Liver (tissue), 8 donors: ENCODE measurements at regions not wholly inside any gene's neighbourhood (a gene's known extent, or its start where the extent isn't known, plus 50 kb on each side); places are given as distances from the start of the nearest gene placed in this dataset.

Experiments used
- DNase-seq: peaks from one replicate; pipeline ENCODE4 v3.0.0-alpha.2; 2017; ENCODE audit warnings: low spot score
- H3K27ac ChIP-seq, 2 donors: one replicate each; pipeline ENCODE4 v1.7.0; 2013; ENCODE audit warnings: inconsistent platforms in 2 of 2, low read length in 2 of 2, control low read depth in 1 of 2, low read depth in 1 of 2, mild to moderate bottlenecking in 1 of 2
- H3K27me3 ChIP-seq, 4 donors: one replicate each; pipeline versions ENCODE4 v1.6.1 to v1.7.0; 2013; ENCODE audit warnings: low read length in 3 of 4, inconsistent platforms in 1 of 4, mild to moderate bottlenecking in 1 of 4, moderate library complexity in 1 of 4; ENCODE audit not compliant: control insufficient read depth in 4 of 4, insufficient read depth in 4 of 4
- H3K36me3 ChIP-seq, 4 donors: one replicate each; pipeline versions ENCODE4 v1.6.1 to v1.7.0; 2013; ENCODE audit warnings: low read length in 3 of 4, mild to moderate bottlenecking in 3 of 4, low read depth in 1 of 4, moderate library complexity in 1 of 4; ENCODE audit not compliant: control insufficient read depth in 4 of 4, insufficient read depth in 3 of 4
- H3K4me1 ChIP-seq, 4 donors: one replicate each; pipeline versions ENCODE4 v1.6.1 to v1.7.0; 2013; ENCODE audit warnings: low read length in 3 of 4, mild to moderate bottlenecking in 3 of 4, moderate library complexity in 1 of 4; ENCODE audit not compliant: control insufficient read depth in 4 of 4, insufficient read depth in 4 of 4
- H3K4me3 ChIP-seq, 3 donors: one replicate each; pipeline versions ENCODE4 v1.6.1 to v1.7.0; 2013; ENCODE audit warnings: low read length in 3 of 3, control low read depth in 1 of 3, low read depth in 1 of 3, mild to moderate bottlenecking in 1 of 3
- H3K9ac ChIP-seq, 2 donors: one replicate each; pipeline ENCODE4 v1.7.0; 2013; ENCODE audit warnings: low read length in 2 of 2, mild to moderate bottlenecking in 2 of 2, moderate library complexity in 2 of 2, control low read depth in 1 of 2, low read depth in 1 of 2
- H3K9me3 ChIP-seq, 4 donors: one replicate each; pipeline versions ENCODE4 v1.6.1 to v1.7.0; 2013; ENCODE audit warnings: low read length in 3 of 4; ENCODE audit not compliant: control insufficient read depth in 4 of 4
- CTCF ChIP-seq: fragments of 150-350 bp; IDR thresholded peaks from 2 replicates; pipeline ENCODE4 v1.5.1; 2017; ENCODE audit warnings: improper control_type of control experiment, low read depth, low read length; ENCODE audit not compliant: missing input control
- EGR1 ChIP-seq, 2 donors: IDR thresholded peaks; 2 replicates each; pipeline ENCODE4 v1.6.1; 2016 to 2018; ENCODE audit warnings: antibody characterized with exemption in 2 of 2, low read depth in 2 of 2
- FOXA1 ChIP-seq: IDR thresholded peaks from 2 replicates; pipeline ENCODE4 v1.6.1; 2016; ENCODE audit warnings: antibody characterized with exemption
- GABPA ChIP-seq, 2 donors: IDR thresholded peaks in 1 of 2; conservative IDR thresholded peaks in 1 of 2; 2 replicates each; pipeline ENCODE4 v1.6.1; 2016; ENCODE audit warnings: antibody characterized with exemption in 2 of 2, mild to moderate bottlenecking in 1 of 2, moderate library complexity in 1 of 2
- HNF4A ChIP-seq, 2 donors: conservative IDR thresholded peaks; 2 replicates each; pipeline ENCODE4 v1.6.1; 2016; ENCODE audit warnings: antibody characterized with exemption in 2 of 2, mild to moderate bottlenecking in 2 of 2
- HNF4G ChIP-seq: IDR thresholded peaks from 2 replicates; pipeline ENCODE4 v1.6.1; 2016; ENCODE audit warnings: antibody characterized with exemption
- JUND ChIP-seq, 2 donors: IDR thresholded peaks; 2 replicates each; pipeline ENCODE4 v1.6.1; 2016; ENCODE audit warnings: antibody characterized with exemption in 2 of 2
- NR2F2 ChIP-seq: IDR thresholded peaks from 2 replicates; pipeline ENCODE4 v1.6.1; 2016; ENCODE audit warnings: antibody characterized with exemption
- RAD21 ChIP-seq, 2 donors: IDR thresholded peaks; 2 replicates each; pipeline ENCODE4 v1.6.1; 2016; ENCODE audit warnings: antibody characterized with exemption in 2 of 2, mild to moderate bottlenecking in 2 of 2
- REST ChIP-seq: IDR thresholded peaks from 2 replicates; pipeline ENCODE4 v1.6.1; 2016; ENCODE audit warnings: antibody characterized with exemption, mild to moderate bottlenecking
- SP1 ChIP-seq: IDR thresholded peaks from 2 replicates; pipeline ENCODE4 v1.6.1; 2018; ENCODE audit warnings: antibody characterized with exemption, mild to moderate bottlenecking
- TAF1 ChIP-seq: conservative IDR thresholded peaks from 2 replicates; pipeline ENCODE4 v1.6.1; 2016; ENCODE audit warnings: antibody characterized with exemption, mild to moderate bottlenecking
- YY1 ChIP-seq: IDR thresholded peaks from 2 replicates; pipeline ENCODE4 v1.6.1; 2016; ENCODE audit warnings: antibody characterized with exemption, mild to moderate bottlenecking
- WGBS: extraction: QIAGEN DNeasy Blood & Tissue Kit; methylation state at CpG from one replicate; pipeline ENCODE4 v1.1.7; 2013; 5-methylcytosine and 5-hydroxymethylcytosine counted together
- TF ChIP-seq, protein P1 (sequence below): IDR thresholded peaks from 2 replicates; pipeline ENCODE4 v1.6.1; 2016; ENCODE audit warnings: antibody characterized with exemption
- donor health status: healthy.
- donor health status: healthy.
- donor health status: healthy.
- donor health status: healthy.
- donor health status: healthy.

GRCh38 chr21:22961258-22961657, 1963.0 kb downstream of the NCAM2 start:
- no peak overlapping the region for H3K9ac ChIP-seq
- H3K4me3 ChIP-seq = no peak overlapping the region
- H3K36me3 ChIP-seq = no peaks in the 10 kb centered on the region
- H3K4me1 ChIP-seq = no peaks in the 10 kb centered on the region
- TF ChIP-seq, protein P1, sequence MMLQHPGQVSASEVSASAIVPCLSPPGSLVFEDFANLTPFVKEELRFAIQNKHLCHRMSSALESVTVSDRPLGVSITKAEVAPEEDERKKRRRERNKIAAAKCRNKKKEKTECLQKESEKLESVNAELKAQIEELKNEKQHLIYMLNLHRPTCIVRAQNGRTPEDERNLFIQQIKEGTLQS = no peak
- TF ChIP-seq EGR1 (IDR thresholded peaks at IDR 0.05; ENCODE audit: low read depth in 2 of 2) = no peak
- no peak for TF ChIP-seq FOXA1
- TF ChIP-seq HNF4A (conservative IDR thresholded peaks at IDR 0.05) = no peak
- TF ChIP-seq NR2F2 = no peak
- no peak for TF ChIP-seq TAF1
- no peak for TF ChIP-seq JUND (IDR thresholded peaks at IDR 0.05)
- TF ChIP-seq YY1 = no peak
- TF ChIP-seq REST = no peak
- TF ChIP-seq RAD21 (IDR thresholded peaks at IDR 0.05) = no peak
- H3K27me3 ChIP-seq = no peaks in the 10 kb centered on the region
- H3K9me3 ChIP-seq = no peaks in the 10 kb centered on the region
- H3K27ac ChIP-seq = no peak overlapping the region
- DNase-seq = no peak
- 72% methylated on average over 5 of the region's 5 CpGs for WGBS

GRCh38 chr21:22965455-22966135, 1967.4 kb downstream of the NCAM2 start:
- H3K4me3 ChIP-seq = no peak overlapping the region
- DNase-seq = no peak
- H3K27me3 ChIP-seq = no peaks in the 10 kb centered on the region

More at GRCh38 chr21:22965455-22966135, 1967.4 kb downstream of the NCAM2 start:
- no peak overlapping the region for H3K9ac ChIP-seq
- no peaks in the 10 kb centered on the region for H3K4me1 ChIP-seq
- H3K27ac ChIP-seq = no peak overlapping the region
- no peaks in the 10 kb centered on the region for H3K9me3 ChIP-seq
- no peaks in the 10 kb centered on the region for H3K36me3 ChIP-seq
- WGBS = 64% methylated on average over 3 of the region's 3 CpGs
- no peak for TF ChIP-seq SP1
- TF ChIP-seq REST = no peak
- no peak for TF ChIP-seq JUND (IDR thresholded peaks at IDR 0.05)
- no peak for TF ChIP-seq GABPA (IDR thresholded peaks at IDR 0.05 in 1 of 2, conservative IDR thresholded peaks at IDR 0.05 in 1 of 2)
- no peak for TF ChIP-seq HNF4G
- TF ChIP-seq CTCF = no peak
- TF ChIP-seq NR2F2 = no peak
